Suprapubic skin (tissue), 4 donors: ENCODE measurements at regions not wholly inside any gene's neighbourhood (a gene's known extent, or its start where the extent isn't known, plus 50 kb on each side); places are given as distances from the start of the nearest gene placed in this dataset.

Experiments used
- EP300 ChIP-seq: sonication (generic); formaldehyde crosslinking; IDR thresholded peaks from one replicate; pipeline ENCODE4 v1.6.1; 2017; ENCODE audit warnings: antibody characterized with exemption
- POLR2A ChIP-seq, 2 donors: fragments of 450-650 bp; IDR thresholded peaks; one replicate each; pipeline ENCODE4 v1.6.1; 2017; ENCODE audit warnings: antibody characterized with exemption in 2 of 2, mild to moderate bottlenecking in 2 of 2, moderate library complexity in 2 of 2
- POLR2AphosphoS5 ChIP-seq, 3 donors: sonication (generic); formaldehyde crosslinking; IDR thresholded peaks; one replicate each; pipeline ENCODE4 v1.6.1; 2017; ENCODE audit warnings: antibody characterized with exemption in 3 of 3
- TF ChIP-seq, protein P1 (sequence below), 2 donors: fragments of 200-600 bp in 1 of 2; fragments of 450-650 bp in 1 of 2; sonication (generic) in 1 of 2; IDR thresholded peaks; one replicate each; pipeline ENCODE4 v1.5.1; 2016 to 2019; ENCODE audit warnings: antibody characterized with exemption in 2 of 2, mild to moderate bottlenecking in 1 of 2, moderate library complexity in 1 of 2

DNA sequence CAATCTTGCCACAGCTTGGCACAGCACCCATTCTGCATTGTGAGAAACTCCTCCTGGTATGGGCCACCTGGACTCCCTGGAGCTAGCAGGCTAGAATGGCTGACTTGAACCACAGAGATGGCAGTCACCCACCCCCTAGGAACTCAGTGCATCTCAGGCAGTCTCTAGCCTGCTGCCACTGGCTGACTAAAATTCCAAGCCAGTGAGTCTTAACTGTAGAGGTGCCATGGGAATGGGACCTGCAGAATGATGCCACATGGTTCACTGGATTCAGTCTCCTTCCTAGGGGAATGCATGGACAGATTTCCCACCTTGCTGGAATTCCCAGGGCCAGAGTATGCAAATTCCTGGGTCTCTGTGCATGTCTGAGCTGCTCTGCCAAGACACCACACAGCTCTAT is 382.9 kb downstream of the MAN2A1 start:
- TF ChIP-seq, protein P1, sequence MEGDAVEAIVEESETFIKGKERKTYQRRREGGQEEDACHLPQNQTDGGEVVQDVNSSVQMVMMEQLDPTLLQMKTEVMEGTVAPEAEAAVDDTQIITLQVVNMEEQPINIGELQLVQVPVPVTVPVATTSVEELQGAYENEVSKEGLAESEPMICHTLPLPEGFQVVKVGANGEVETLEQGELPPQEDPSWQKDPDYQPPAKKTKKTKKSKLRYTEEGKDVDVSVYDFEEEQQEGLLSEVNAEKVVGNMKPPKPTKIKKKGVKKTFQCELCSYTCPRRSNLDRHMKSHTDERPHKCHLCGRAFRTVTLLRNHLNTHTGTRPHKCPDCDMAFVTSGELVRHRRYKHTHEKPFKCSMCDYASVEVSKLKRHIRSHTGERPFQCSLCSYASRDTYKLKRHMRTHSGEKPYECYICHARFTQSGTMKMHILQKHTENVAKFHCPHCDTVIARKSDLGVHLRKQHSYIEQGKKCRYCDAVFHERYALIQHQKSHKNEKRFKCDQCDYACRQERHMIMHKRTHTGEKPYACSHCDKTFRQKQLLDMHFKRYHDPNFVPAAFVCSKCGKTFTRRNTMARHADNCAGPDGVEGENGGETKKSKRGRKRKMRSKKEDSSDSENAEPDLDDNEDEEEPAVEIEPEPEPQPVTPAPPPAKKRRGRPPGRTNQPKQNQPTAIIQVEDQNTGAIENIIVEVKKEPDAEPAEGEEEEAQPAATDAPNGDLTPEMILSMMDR (IDR thresholded peaks at IDR 0.05) = no peak
- TF ChIP-seq POLR2A (IDR thresholded peaks at IDR 0.05) = no peak
- no peak for TF ChIP-seq POLR2AphosphoS5 (IDR thresholded peaks at IDR 0.05)
- no peak for TF ChIP-seq EP300
